ENCODE measurements at regions not wholly inside any gene's neighbourhood (a gene's known extent, or its start where the extent isn't known, plus 50 kb on each side); places are given as distances from the start of the nearest gene placed in this dataset.

GRCh38 chr18:47531717-47532116, 280.3 kb upstream of the SKOR2 start:
- TF ChIP-seq CTCF (IDR thresholded peaks at IDR 0.05; ENCODE audit: extremely low read depth in 1 of 2, insufficient read depth in 1 of 2, low read depth in 1 of 2, low read length in 2 of 2) (no peak), POLR2A (IDR thresholded peaks at IDR 0.05; ENCODE audit: low read depth, low read length) (no peak), MAX (IDR thresholded peaks at IDR 0.05; ENCODE audit: insufficient read depth, insufficient read length) (no peak), MYC (IDR thresholded peaks at IDR 0.05; ENCODE audit: low read depth, low read length) (no peak), GATA2 (IDR thresholded peaks at IDR 0.05; ENCODE audit: insufficient read depth, insufficient read length, low read depth, low read length) (no peak), POLR2AphosphoS5 (IDR thresholded peaks at IDR 0.05; ENCODE audit: insufficient read depth, low read depth, low read length) (no peak), EZH2 (IDR thresholded peaks at IDR 0.05; ENCODE audit: borderline replicate concordance, low read depth, low read length, severe bottlenecking) (no peak)
